Endothelial cell of umbilical vein (primary cell): ENCODE measurements at regions not wholly inside any gene's neighbourhood (a gene's known extent, or its start where the extent isn't known, plus 50 kb on each side); places are given as distances from the start of the nearest gene placed in this dataset.

ENCODE experiments used
- BruUV-seq: library from RNA; stranded (reverse); fragments of 400-500 nt; replicated peaks from 2 replicates; lab custom pipeline; 2021; lab: Mats Ljungman, UMichigan
- CTCF ChIA-PET: fragments of 300-600, 350-600 bp; sonication (Branson Sonifier 250); formaldehyde crosslinking; loops from one replicate; lab custom pipeline; 2021; ENCODE audit warnings: antibody characterized with exemption, inconsistent platforms; lab: Charles Lee
- POLR2A ChIA-PET: fragments of 300-600, 350-600 bp; sonication (Branson Sonifier 250); formaldehyde crosslinking; loops from one replicate; lab custom pipeline; 2021; ENCODE audit warnings: antibody characterized with exemption, inconsistent platforms; lab: Charles Lee
- DNase-seq: peaks from one replicate; pipeline ENCODE4 v3.0.0-alpha.2; 2011; ENCODE audit warnings: low read depth, low spot score
- FAIRE-seq: peaks from 2 replicates; lab custom pipeline; 2011; peaks lifted over from hg19 to GRCh38; lab: Jason Lieb, UNC
- H2AFZ ChIP-seq: 2 replicates; pipeline ENCODE4 v1.6.0; 2012; ENCODE audit warnings: low read depth, low read length, control low read depth, inconsistent platforms
- H3K27ac ChIP-seq: 2 replicates; pipeline ENCODE4 v1.5.1; 2011; ENCODE audit warnings: low read depth, mild to moderate bottlenecking, control low read depth, low read length, moderate library complexity; ENCODE audit not compliant: insufficient read depth
- H3K27me3 ChIP-seq, 2 experiments: 2 replicates each; pipeline versions ENCODE4 v1.6.0 to v1.6.1; 2011; ENCODE audit warnings: low read length in 2 of 2, mixed read lengths in 1 of 2; ENCODE audit not compliant: control insufficient read depth in 2 of 2, insufficient read depth in 2 of 2
- H3K36me3 ChIP-seq, 2 experiments: 2 replicates in 1 of 2; 3 replicates in 1 of 2; pipeline ENCODE4 v1.5.1; 2011; ENCODE audit warnings: low read length in 2 of 2, mild to moderate bottlenecking in 1 of 2, moderate library complexity in 1 of 2; ENCODE audit not compliant: control insufficient read depth in 2 of 2, insufficient read depth in 2 of 2; ENCODE audit errors: extremely low read depth in 1 of 2
- H3K4me1 ChIP-seq: 3 replicates; pipeline ENCODE4 v1.5.1; 2011; ENCODE audit warnings: mild to moderate bottlenecking, low read length; ENCODE audit not compliant: control insufficient read depth, insufficient read depth; ENCODE audit errors: extremely low read depth
- H3K4me2 ChIP-seq: 2 replicates; pipeline ENCODE4 v1.6.1; 2011; ENCODE audit warnings: low read length, control low read depth, mixed read lengths; ENCODE audit not compliant: insufficient read depth
- H3K4me3 ChIP-seq, 3 experiments: fragments of 200-600 bp in 1 of 3; sonication (generic), shearing (Covaris generic) in 1 of 3; replicated peaks in 1 of 3; 2 replicates each; pipeline ENCODE4 v1.5.1; 2011 to 2016; ENCODE audit warnings: control low read depth in 3 of 3, low read length in 3 of 3, mild to moderate bottlenecking in 2 of 3, inconsistent platforms in 1 of 3, low read depth in 1 of 3, moderate library complexity in 1 of 3; ENCODE audit not compliant: insufficient read depth in 1 of 3
- H3K79me2 ChIP-seq: 2 replicates; pipeline ENCODE4 v1.6.0; 2012; ENCODE audit warnings: low read length, inconsistent platforms; ENCODE audit not compliant: control insufficient read depth, insufficient read depth
- H3K9ac ChIP-seq: replicated peaks from 2 replicates; pipeline ENCODE3; 2011; ENCODE audit warnings: low read length, control low read depth; ENCODE audit not compliant: insufficient read depth; ENCODE audit errors: extremely low read depth
- H3K9me1 ChIP-seq: replicated peaks from 3 replicates; pipeline ENCODE4 v1.6.0; 2011; ENCODE audit warnings: mild to moderate bottlenecking, low read length; ENCODE audit not compliant: control insufficient read depth, insufficient read depth; ENCODE audit errors: extremely low read depth
- H3K9me3 ChIP-seq: replicated peaks from 2 replicates; pipeline ENCODE4 v1.5.1; 2012; ENCODE audit warnings: low read length, inconsistent platforms; ENCODE audit not compliant: control insufficient read depth, insufficient read depth
- H4K20me1 ChIP-seq: replicated peaks from 2 replicates; pipeline ENCODE3; 2011; ENCODE audit warnings: mild to moderate bottlenecking, low read length; ENCODE audit not compliant: control insufficient read depth, insufficient read depth; ENCODE audit errors: extremely low read depth
- CTCF ChIP-seq, 2 donors: IDR thresholded peaks; 1 replicate in 1 of 2; 2 replicates in 1 of 2; pipeline ENCODE4 v1.5.1; 2011; ENCODE audit warnings: low read length in 2 of 2, mild to moderate bottlenecking in 2 of 2, moderate library complexity in 2 of 2, control low read depth in 1 of 2, inconsistent platforms in 1 of 2, low read depth in 1 of 2; ENCODE audit not compliant: insufficient read depth in 1 of 2; ENCODE audit errors: extremely low read depth in 1 of 2
- EZH2 ChIP-seq: IDR thresholded peaks from 2 replicates; pipeline ENCODE4 v1.6.1; 2012; ENCODE audit warnings: borderline replicate concordance, low read depth, mild to moderate bottlenecking, moderate library complexity, low read length, inconsistent platforms; ENCODE audit not compliant: severe bottlenecking
- FOS ChIP-seq: IDR thresholded peaks from 2 replicates; pipeline ENCODE4 v1.6.1; 2011; ENCODE audit warnings: mild to moderate bottlenecking, low read length, moderate library complexity, borderline replicate concordance; ENCODE audit not compliant: insufficient read depth
- GATA2 ChIP-seq: IDR thresholded peaks from 2 replicates; pipeline ENCODE4 v1.7.0; 2011; ENCODE audit warnings: low read depth, mild to moderate bottlenecking, moderate library complexity, mixed read lengths, low read length; ENCODE audit not compliant: insufficient read length, insufficient read depth
- JUN ChIP-seq: IDR thresholded peaks from 2 replicates; pipeline ENCODE4 v1.6.1; 2011; ENCODE audit warnings: borderline replicate concordance, low read depth; ENCODE audit not compliant: insufficient read length, insufficient read depth
- MYC ChIP-seq: IDR thresholded peaks from one replicate; pipeline ENCODE4 v1.6.1; 2011; ENCODE audit warnings: mild to moderate bottlenecking, low read depth, low read length
- POLR2A ChIP-seq: IDR thresholded peaks from 2 replicates; pipeline ENCODE4 v1.6.1; 2012; ENCODE audit warnings: low read depth, mild to moderate bottlenecking, control low read depth, low read length
- POLR2AphosphoS5 ChIP-seq: IDR thresholded peaks from 2 replicates; pipeline ENCODE4 v1.6.1; 2012; ENCODE audit warnings: low read depth, mild to moderate bottlenecking, control low read depth, low read length, moderate library complexity; ENCODE audit not compliant: insufficient read depth
- dilution Hi-C: fragments of 300-500 bp; cut with MboI; formaldehyde crosslinking; loops from one replicate; pipeline ENCODE4 v1.15.0; 2019; ENCODE audit warnings: low sequenced_read_pairs; ENCODE audit not compliant: extremely low pct_ligation_motif_present
- intact Hi-C: fragments of 100-400 bp; cut with micrococcal nuclease; formaldehyde crosslinking; loops from one replicate; pipeline ENCODE4 v1.10.0; 2022
- TF ChIP-seq, protein P1 (sequence below): IDR thresholded peaks from 2 replicates; pipeline ENCODE4 v1.6.1; 2011; ENCODE audit not compliant: insufficient read depth, insufficient read length

DNA sequence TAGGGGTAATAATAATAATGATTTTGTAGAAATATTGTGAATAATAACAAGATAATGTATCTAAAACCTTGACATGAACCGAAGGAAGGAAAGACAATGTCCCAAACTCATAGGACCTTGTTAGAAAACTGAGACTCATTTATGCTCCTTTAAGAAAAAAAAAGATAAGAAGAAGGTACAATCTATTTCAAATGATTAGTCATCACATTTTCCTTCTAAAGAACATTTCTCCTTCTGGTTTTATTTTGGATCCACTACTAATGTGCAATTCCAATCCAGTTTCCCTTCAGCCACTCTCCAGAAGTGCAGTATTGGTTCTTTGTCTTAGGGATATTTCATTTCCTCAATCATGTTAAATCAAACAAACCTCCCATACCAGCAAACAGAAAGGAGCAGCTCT is 526.7 kb downstream of the FUT8 start:
- Histone ChIP-seq H3K9ac (no peak overlapping the region), H3K27ac (no peak overlapping the region), H4K20me1 (no peaks in the 10 kb centered on the region), H3K36me3 (no peaks in the 10 kb centered on the region), H3K4me1 (no peaks in the 10 kb centered on the region), H3K9me1 (no peaks in the 10 kb centered on the region), H2AFZ (no peak overlapping the region), H3K27me3 (no peaks in the 10 kb centered on the region), H3K4me2 (no peak overlapping the region), H3K9me3 (no peaks in the 10 kb centered on the region), H3K79me2 (no peaks in the 10 kb centered on the region), H3K4me3 (no peak overlapping the region)
- BruUV-seq = no TSS peak
- FAIRE-seq (no peak), DNase-seq (no peak)
- TF ChIP-seq EZH2 (no peak), JUN (no peak), MYC (no peak), POLR2AphosphoS5 (no peak), POLR2A (no peak)
- TF ChIP-seq, protein P1, sequence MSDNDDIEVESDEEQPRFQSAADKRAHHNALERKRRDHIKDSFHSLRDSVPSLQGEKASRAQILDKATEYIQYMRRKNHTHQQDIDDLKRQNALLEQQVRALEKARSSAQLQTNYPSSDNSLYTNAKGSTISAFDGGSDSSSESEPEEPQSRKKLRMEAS = no peak
- POLR2A ChIA-PET = no interaction called here
- intact Hi-C loops (no loop called here), dilution Hi-C loops (no loop called here)
- CTCF ChIA-PET = no interaction called here

DNA sequence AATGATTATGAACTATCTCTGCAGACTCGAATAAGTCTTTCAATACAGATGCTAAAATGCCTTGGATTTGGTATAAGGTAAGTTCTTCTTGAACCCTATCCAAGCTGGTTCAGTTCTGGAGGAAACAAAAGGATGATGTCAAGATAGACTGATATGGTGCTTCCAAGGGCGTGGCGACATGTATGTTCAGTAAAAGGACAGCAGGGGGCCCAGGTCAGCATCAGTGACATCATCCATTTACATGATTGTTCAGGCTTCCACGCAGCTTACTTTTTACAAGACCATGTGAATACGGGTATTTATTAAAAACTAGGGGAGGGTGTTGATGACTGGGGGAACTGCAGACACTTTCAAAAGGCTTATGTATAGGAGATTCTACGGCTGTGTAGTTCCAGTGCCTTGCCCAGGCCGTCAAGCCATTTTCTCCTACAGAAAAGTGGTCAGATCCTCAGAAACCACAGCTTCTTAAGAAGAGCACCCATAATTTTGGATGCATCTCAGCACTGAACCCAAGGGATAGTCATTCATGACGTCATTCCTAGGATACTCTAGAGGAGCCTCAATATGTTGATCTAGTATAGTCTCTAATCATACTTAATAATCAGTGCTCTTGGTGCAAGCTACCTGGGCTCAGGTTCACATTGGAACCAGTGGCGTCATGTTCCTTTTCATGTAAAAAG is 527.7 kb downstream of the FUT8 start:
- no peak overlapping the region for H2AFZ ChIP-seq
- no peaks in the 10 kb centered on the region for H3K36me3 ChIP-seq
- no peak for DNase-seq
- H3K4me3 ChIP-seq = no peak overlapping the region
- H3K27ac ChIP-seq = no peak overlapping the region
- H3K4me1 ChIP-seq = no peaks in the 10 kb centered on the region
- no peak overlapping the region for H3K9ac ChIP-seq
- H3K9me1 ChIP-seq = no peaks in the 10 kb centered on the region
- no peaks in the 10 kb centered on the region for H3K27me3 ChIP-seq
- TF ChIP-seq MYC (no peak), POLR2A (no peak), EZH2 (no peak), FOS (no peak), JUN (no peak), POLR2AphosphoS5 (no peak), GATA2 (no peak), CTCF (IDR thresholded peaks at IDR 0.05; ENCODE audit: extremely low read depth in 1 of 2, insufficient read depth in 1 of 2, low read depth in 1 of 2, low read length in 2 of 2) (no peak)
- TF ChIP-seq, protein P1 = no peak
- FAIRE-seq = peak; percentile 53
- dilution Hi-C loops = no loop called here
- no TSS peak for BruUV-seq
- ChIA-PET CTCF (interaction anchor here (1.6 kb wide), 1 partner anchor 19 kb away, joined by 5 read pairs; no protein-coding TSS in a partner anchor), POLR2A (no interaction called here)
- no peaks in the 10 kb centered on the region for H4K20me1 ChIP-seq
- H3K9me3 ChIP-seq = no peaks in the 10 kb centered on the region
- H3K4me2 ChIP-seq = no peak overlapping the region
- intact Hi-C loops = no loop called here
- H3K79me2 ChIP-seq = no peaks in the 10 kb centered on the region
